OCI-LY7 (cell line): ENCODE measurements at regions not wholly inside any gene's neighbourhood (a gene's known extent, or its start where the extent isn't known, plus 50 kb on each side); places are given as distances from the start of the nearest gene placed in this dataset.

Experiments used
- BruUV-seq: library from RNA; stranded (reverse); fragments of 400-500 nt; replicated peaks from 2 replicates; lab custom pipeline; 2021; lab: Mats Ljungman, UMichigan
- CTCF ChIA-PET: fragments of 300-600 bp; sonication (Branson Sonifier 250); formaldehyde crosslinking; loops from one replicate; lab custom pipeline; 2022; ENCODE audit warnings: antibody characterized with exemption; ENCODE audit not compliant: unreplicated experiment; lab: Charles Lee
- POLR2A ChIA-PET: fragments of 300-600 bp; sonication (Branson Sonifier 250); formaldehyde crosslinking; loops from one replicate; lab custom pipeline; 2022; ENCODE audit warnings: antibody characterized with exemption; lab: Charles Lee
- DNase-seq: peaks from one replicate; pipeline ENCODE4 v3.0.0-alpha.2; 2015; ENCODE audit warnings: low spot score
- H2AFZ ChIP-seq: fragments of 200-600 bp; sonication (generic), shearing (Covaris generic); 2 replicates; pipeline ENCODE4 v1.6.1; 2014; ENCODE audit warnings: mild to moderate bottlenecking, antibody characterized with exemption, low read length, moderate library complexity
- H3K27ac ChIP-seq: fragments of 200-600 bp; sonication (generic); 2 replicates; pipeline ENCODE4 v1.5.1; 2014; ENCODE audit warnings: mixed run types, low read depth, mild to moderate bottlenecking, moderate library complexity, low read length, inconsistent platforms; ENCODE audit not compliant: poor library complexity, severe bottlenecking
- H3K36me3 ChIP-seq: fragments of 200-600 bp; sonication (generic); 2 replicates; pipeline ENCODE4 v1.6.1; 2014; ENCODE audit warnings: mild to moderate bottlenecking, antibody characterized with exemption, low read length, moderate library complexity, mixed read lengths; ENCODE audit not compliant: insufficient read depth
- H3K4me1 ChIP-seq: fragments of 200-600 bp; sonication (generic); 2 replicates; pipeline ENCODE4 v1.5.1; 2014; ENCODE audit warnings: mild to moderate bottlenecking, low read length; ENCODE audit not compliant: insufficient read depth, poor library complexity, severe bottlenecking
- H3K4me2 ChIP-seq: fragments of 200-600 bp; sonication (generic); 2 replicates; pipeline ENCODE4 v1.6.1; 2014; ENCODE audit warnings: mild to moderate bottlenecking, low read length
- H3K4me3 ChIP-seq: fragments of 200-600 bp; sonication (generic); 2 replicates; pipeline ENCODE4 v1.5.1; 2014; ENCODE audit warnings: mild to moderate bottlenecking, low read depth, low read length; ENCODE audit not compliant: poor library complexity, severe bottlenecking
- H3K79me2 ChIP-seq: fragments of 200-600 bp; sonication (generic); 2 replicates; pipeline ENCODE4 v1.6.1; 2016; ENCODE audit warnings: low read depth, mild to moderate bottlenecking, low read length, moderate library complexity, mixed read lengths; ENCODE audit not compliant: insufficient read depth
- H3K9me2 ChIP-seq: fragments of 200-600 bp; sonication (generic); 2 replicates; pipeline ENCODE4 v1.6.1; 2016; ENCODE audit warnings: mild to moderate bottlenecking, low read length, mixed read lengths; ENCODE audit not compliant: insufficient read depth
- H3K9me3 ChIP-seq: fragments of 200-600 bp; sonication (generic); 2 replicates; pipeline ENCODE4 v1.6.1; 2014; ENCODE audit warnings: mild to moderate bottlenecking, mixed run types, low read length, mixed read lengths
- H4K20me1 ChIP-seq: fragments of 200-600 bp; sonication (generic); 2 replicates; pipeline ENCODE4 v1.6.1; 2014; ENCODE audit warnings: mild to moderate bottlenecking, antibody characterized with exemption, low read length, moderate library complexity, mixed read lengths; ENCODE audit not compliant: insufficient read depth
- EZH2phosphoT487 ChIP-seq: fragments of 200-600 bp; sonication (generic); IDR thresholded peaks from 2 replicates; pipeline ENCODE4 v1.6.1; 2018; ENCODE audit warnings: low read depth, borderline replicate concordance, mild to moderate bottlenecking, mixed run types, antibody characterized with exemption, low read length, moderate library complexity, mixed read lengths
- intact Hi-C: fragments of 100-400 bp; cut with micrococcal nuclease; formaldehyde crosslinking; loops from one replicate; pipeline ENCODE4 v1.10.0; 2022; ENCODE audit not compliant: unreplicated experiment
- TF ChIP-seq, protein P1 (sequence below): fragments of 200-600 bp; sonication (generic); conservative IDR thresholded peaks from 2 replicates; pipeline ENCODE4 v1.5.1; 2014; ENCODE audit warnings: mild to moderate bottlenecking, antibody characterized with exemption, low read length, moderate library complexity, mixed read lengths

DNA sequence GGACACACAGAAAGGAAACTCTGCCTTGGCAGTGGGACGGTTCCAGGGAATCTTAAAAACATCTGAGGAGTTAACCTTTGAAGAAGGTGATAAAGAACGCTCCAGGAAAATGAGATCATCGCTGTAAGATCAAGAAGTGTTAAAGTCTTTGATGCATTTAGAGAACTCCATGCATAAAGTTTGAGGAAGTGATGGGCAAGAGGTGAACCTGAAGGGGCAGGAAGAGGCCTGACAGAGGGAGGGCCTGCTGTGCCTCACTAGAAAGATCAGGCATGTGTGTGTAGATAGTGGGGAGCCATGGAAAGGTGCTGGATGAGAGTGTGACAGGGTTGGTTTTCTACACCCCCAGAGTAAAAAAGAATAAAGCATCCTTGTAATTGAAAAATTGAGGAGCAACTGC, 889.2 kb downstream of the MCTP2 start:
- TF ChIP-seq EZH2phosphoT487 = no peak
- TF ChIP-seq, protein P1, sequence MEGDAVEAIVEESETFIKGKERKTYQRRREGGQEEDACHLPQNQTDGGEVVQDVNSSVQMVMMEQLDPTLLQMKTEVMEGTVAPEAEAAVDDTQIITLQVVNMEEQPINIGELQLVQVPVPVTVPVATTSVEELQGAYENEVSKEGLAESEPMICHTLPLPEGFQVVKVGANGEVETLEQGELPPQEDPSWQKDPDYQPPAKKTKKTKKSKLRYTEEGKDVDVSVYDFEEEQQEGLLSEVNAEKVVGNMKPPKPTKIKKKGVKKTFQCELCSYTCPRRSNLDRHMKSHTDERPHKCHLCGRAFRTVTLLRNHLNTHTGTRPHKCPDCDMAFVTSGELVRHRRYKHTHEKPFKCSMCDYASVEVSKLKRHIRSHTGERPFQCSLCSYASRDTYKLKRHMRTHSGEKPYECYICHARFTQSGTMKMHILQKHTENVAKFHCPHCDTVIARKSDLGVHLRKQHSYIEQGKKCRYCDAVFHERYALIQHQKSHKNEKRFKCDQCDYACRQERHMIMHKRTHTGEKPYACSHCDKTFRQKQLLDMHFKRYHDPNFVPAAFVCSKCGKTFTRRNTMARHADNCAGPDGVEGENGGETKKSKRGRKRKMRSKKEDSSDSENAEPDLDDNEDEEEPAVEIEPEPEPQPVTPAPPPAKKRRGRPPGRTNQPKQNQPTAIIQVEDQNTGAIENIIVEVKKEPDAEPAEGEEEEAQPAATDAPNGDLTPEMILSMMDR = no peak
- CTCF ChIA-PET = no interaction called here

DNA sequence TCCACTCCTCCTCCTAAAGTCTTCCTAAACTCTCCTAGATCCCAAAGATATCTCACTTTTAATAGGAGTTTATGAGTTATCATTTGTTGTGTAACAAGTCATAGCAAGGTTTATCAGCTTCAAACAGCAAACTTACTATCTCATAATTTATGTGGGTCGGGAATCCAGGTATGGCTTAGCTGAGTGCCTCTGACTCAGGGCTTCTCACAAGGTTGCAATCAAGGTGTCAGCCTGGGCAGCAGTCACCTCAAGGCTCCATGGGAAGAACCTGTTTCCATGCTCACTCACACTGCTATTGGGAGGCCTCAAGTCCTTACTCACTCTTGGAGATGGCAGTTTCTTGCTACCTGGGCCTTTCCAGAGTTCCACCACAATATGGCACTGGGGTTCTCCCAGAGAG, 889.8 kb downstream of the MCTP2 start:
- Histone ChIP-seq H3K79me2 (no peaks in the 10 kb centered on the region), H3K4me2 (no peak overlapping the region), H3K36me3 (no peaks in the 10 kb centered on the region), H3K9me2 (no peaks in the 10 kb centered on the region), H3K4me1 (no peaks in the 10 kb centered on the region), H3K4me3 (no peak overlapping the region), H3K9me3 (no peaks in the 10 kb centered on the region), H3K27ac (no peak overlapping the region), H2AFZ (no peak overlapping the region), H4K20me1 (no peaks in the 10 kb centered on the region)
- BruUV-seq = no TSS peak
- no peak for TF ChIP-seq EZH2phosphoT487
- TF ChIP-seq, protein P1 = no peak
- intact Hi-C loops = no loop called here
- ChIA-PET CTCF (no interaction called here), POLR2A (interaction anchor here (0.5 kb wide), 1 partner anchor 134 kb away, joined by 3 read pairs; no protein-coding TSS in a partner anchor)
- DNase-seq = no peak

More for the DNA sequence above, 889.2 kb downstream of the MCTP2 start:
- Histone ChIP-seq H3K4me3 (no peak overlapping the region), H3K27ac (no peak overlapping the region), H3K9me3 (no peaks in the 10 kb centered on the region), H3K4me1 (no peaks in the 10 kb centered on the region), H3K4me2 (no peak overlapping the region), H2AFZ (no peak overlapping the region), H4K20me1 (no peaks in the 10 kb centered on the region), H3K79me2 (no peaks in the 10 kb centered on the region), H3K9me2 (no peaks in the 10 kb centered on the region), H3K36me3 (no peaks in the 10 kb centered on the region)
- intact Hi-C loops = no loop called here
- BruUV-seq = no TSS peak
- DNase-seq = no peak
- POLR2A ChIA-PET = no interaction called here

DNA sequence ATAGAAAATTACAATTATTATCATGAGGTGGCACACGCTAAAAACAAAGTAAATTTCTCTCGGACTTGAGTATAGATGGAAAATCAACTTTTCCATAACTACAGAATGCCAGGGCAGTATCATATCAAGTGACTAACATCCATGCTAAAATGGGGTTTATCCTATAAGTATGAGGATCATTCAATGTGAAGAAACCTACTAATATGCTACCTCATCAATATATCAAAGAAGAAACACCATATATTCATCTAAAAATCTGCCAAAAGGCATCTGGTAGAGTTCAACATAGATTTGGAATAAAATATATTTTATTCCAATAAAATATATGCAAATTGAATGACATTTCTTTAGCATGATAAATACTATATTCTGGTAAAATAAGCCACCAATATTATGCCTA, 894.4 kb downstream of the MCTP2 start:
- Histone ChIP-seq H2AFZ (no peak overlapping the region), H3K4me1 (no peaks in the 10 kb centered on the region)

More for the DNA sequence above, 894.4 kb downstream of the MCTP2 start:
- ChIA-PET POLR2A (interaction anchor here (0.6 kb wide), 2 partner anchors 131 to 138 kb away, joined by 3 to 4 read pairs; no protein-coding TSS in a partner anchor), CTCF (no interaction called here)
- Histone ChIP-seq H3K36me3 (no peaks in the 10 kb centered on the region), H3K4me2 (no peak overlapping the region), H4K20me1 (no peaks in the 10 kb centered on the region), H3K9me2 (no peaks in the 10 kb centered on the region), H3K27ac (no peak overlapping the region), H3K9me3 (no peaks in the 10 kb centered on the region), H3K79me2 (no peaks in the 10 kb centered on the region), H3K4me3 (no peak overlapping the region)
- BruUV-seq = no TSS peak
- TF ChIP-seq, protein P1 = no peak
- no peak for TF ChIP-seq EZH2phosphoT487
- intact Hi-C loops = no loop called here
- no peak for DNase-seq
